KBM-7 (cell line): ENCODE measurements at regions not wholly inside any gene's neighbourhood (a gene's known extent, or its start where the extent isn't known, plus 50 kb on each side); places are given as distances from the start of the nearest gene placed in this dataset.

ENCODE experiments used
- DNase-seq: peaks from one replicate; pipeline ENCODE4 v3.0.0-alpha.2; 2015
- in situ Hi-C: fragments of 300-500 bp; cut with MboI; formaldehyde crosslinking; loops from 2 replicates; pipeline ENCODE4 v1.14.3; 2020; ENCODE audit warnings: low sequenced_read_pairs, low pct_unique_long_range_greater_than_20kb, mixed read lengths

DNA sequence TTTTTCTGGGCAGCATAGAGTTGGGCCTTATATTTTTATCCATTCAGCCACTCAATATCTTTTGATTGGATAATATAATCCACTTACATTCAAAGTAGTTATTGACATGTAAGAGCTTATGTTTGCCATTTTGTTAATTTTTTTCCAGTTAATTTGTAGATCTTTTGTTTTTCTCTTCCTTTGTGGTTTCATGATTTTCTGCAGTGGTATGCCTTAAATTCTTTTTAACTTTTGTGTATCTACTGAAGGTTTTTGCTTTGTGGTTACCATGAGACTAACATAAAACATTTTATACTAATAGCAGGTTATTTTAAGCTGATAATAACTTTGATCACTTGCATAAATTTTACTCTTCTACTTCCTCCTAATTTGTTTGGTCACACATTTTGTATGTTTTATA, 140.8 kb upstream of the GATB start:
- no peak for DNase-seq
- in situ Hi-C loops: no loop called here

DNA sequence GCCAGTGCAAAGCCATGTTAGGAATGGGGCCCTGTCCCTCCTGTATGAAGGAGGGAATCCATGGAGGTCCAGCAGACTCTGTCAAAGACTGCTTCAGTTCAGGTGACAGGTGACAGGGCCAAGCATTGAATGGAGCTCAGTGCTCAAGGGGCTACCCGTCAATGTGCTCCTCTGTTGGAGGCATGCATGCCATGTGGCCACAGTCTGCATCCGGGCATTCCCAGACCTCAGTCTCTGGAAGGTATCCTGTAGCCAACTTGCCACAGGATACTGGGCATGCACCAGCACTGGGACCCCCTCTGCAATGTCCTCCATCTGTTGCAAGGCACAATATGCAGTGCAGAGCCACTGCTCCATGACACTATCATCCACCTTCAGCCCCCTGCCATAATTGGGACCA, 136.1 kb upstream of the GATB start:
- in situ Hi-C loops: no loop called here
- no peak for DNase-seq

DNA sequence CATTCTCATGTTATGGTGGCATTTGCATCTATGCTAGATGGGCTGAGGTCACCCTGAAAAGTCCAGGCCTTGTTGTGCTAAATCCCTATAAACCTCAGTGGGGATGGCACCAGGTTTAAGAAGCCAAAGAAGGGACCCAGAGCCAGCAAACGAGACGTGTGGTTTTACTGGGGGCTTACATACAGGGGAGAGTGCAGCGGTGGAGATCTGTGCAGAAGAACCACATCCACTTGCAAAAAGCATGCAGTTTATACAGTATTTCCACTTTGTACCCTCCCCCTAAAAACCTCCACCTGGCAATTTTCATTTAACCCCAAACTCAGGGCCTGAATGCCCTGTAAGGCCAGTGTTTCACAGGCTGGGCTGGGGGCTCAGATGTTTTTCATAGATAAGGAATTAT, 134.9 kb upstream of the GATB start:
- no peak for DNase-seq
- in situ Hi-C loops: no loop called here

DNA sequence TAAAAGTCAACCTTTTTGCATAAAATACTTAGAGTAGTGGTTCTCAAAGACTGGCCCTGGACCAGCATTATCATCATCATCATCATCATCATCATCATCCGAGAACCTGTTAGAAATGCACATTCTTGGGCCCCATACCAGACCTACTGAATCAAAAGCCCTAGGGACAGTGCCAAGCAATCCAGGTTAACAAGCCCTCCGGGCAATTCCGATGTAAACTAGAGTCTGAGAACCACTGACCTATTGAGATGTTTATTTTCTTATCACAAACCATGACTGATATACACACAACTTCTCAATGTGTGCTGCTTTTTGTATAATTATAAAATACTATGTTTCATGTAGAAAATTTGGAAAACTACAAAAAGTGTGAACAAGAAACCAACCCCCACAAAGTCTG, 133.4 kb upstream of the GATB start:
- DNase-seq: no peak
- in situ Hi-C loops: no loop called here

DNA sequence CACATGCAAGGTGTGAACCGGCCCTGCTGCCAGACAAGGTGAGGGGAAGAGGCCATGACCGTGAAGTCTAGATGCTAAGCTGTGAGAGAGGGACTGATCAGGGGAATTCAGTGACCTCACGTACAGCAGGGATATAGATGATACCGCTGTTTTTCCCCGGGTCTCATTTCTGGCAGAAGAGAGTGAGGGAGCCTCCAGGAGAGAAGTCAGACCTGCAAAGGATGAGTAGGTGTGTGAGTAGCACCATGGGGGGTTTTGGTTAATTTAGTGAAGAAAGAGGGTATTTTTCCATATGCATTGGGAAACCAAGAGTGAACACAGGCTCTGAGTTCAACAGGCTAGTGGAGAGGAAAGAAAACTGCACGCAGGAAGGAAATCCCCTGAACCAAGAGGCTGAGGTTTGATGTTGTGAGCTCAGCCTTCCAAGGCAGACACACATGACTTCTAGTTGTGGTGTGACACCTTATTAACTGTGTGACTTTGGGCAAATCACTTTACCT, 127.6 kb upstream of the GATB start:
- in situ Hi-C loops: no loop called here
- no peak for DNase-seq

DNA sequence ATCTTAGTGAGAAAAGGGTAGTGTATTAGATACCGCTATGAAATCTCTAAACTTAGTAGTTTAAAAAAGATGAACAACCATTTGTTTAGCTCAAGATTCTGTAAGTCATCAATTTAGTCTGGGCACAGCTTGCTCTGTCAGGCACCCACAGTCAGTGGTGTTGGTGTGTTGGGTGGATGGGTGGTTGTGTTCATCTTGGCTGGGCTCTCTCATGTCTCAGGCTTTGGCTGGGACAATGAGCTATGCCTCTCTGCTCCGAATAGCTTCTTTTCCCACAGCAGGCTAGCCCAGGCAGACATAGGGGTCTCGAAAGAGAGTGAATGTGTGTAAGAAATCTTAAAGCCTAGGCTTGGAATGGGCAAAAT, 127.0 kb upstream of the GATB start:
- no peak for DNase-seq
- in situ Hi-C loops: no loop called here

DNA sequence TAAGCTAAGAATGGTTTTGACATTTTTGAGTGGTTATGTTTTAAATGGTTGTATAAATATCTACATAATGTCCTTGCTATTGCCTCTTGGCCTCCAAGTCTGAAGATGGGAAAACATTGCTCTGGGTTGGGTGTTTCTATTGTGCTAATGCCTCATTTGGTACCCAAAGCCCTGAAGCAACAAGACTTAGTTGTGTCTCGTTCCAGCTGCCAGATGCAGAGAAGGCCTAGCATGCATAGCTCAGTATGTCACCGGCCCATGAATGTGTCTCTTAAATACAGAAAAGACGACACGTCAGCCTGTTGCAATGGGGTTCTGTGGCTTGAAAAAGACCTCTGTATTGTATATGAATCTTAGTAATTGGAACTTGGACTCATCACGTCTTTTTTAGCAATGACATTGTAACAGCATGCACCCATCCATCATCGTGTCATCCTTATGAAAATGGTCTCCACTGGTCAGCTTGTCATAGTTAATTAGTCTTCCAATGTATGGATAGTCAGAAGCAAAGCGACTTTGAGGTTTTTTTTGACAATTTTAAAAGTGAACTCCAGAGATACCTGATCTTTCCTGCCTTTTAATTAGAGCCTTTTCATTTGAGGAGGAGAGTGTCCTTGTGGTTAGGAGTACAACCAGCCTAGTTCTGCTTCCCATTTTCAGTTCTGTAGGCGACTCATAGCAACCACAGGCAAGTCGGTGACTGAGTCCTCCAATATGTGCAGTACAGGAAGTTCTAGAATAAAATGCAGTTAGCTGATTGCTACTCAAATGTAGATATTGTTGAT, 126.4 kb upstream of the GATB start:
- DNase-seq: peak; percentile 42
- in situ Hi-C loops: no loop called here

DNA sequence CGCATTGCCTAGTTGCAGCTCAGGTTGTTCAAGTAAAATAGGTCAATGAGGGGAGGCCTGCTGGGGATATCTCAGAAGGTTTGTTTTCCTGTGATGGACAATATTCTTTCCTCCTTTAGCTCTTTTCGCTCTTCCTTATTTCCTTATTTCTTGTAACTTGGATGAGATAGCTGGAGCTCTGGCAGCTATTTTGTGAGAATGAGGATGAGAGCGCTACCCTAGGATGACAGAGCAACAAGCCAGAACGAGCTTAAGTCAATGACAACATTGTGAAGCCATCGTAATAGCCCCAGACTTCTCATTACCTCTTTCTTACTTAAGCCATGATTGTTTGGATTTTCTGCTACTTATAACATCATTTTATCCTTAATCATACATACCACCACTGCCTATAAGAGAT, 124.3 kb upstream of the GATB start:
- DNase-seq: no peak
- in situ Hi-C loops: no loop called here

DNA sequence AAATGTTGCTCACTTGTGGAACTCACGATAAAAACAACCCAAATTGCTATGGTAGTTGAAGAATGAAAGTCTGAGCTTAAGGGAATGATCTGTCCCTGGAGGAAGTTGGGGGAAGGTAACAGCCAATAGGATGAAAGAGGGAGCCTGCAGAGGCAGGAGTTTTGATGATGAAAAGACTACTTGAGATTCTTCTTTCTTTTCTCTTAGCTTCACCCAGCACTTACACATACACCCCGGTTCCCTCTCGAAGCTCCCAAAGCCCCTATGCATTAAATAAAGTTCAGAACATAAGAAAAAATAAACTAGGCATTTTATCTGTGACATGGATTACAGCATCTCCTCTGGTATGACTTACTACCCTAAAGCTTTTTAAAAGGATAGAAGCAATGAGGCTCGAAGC, 122.9 kb upstream of the GATB start:
- in situ Hi-C loops: no loop called here
- no peak for DNase-seq

DNA sequence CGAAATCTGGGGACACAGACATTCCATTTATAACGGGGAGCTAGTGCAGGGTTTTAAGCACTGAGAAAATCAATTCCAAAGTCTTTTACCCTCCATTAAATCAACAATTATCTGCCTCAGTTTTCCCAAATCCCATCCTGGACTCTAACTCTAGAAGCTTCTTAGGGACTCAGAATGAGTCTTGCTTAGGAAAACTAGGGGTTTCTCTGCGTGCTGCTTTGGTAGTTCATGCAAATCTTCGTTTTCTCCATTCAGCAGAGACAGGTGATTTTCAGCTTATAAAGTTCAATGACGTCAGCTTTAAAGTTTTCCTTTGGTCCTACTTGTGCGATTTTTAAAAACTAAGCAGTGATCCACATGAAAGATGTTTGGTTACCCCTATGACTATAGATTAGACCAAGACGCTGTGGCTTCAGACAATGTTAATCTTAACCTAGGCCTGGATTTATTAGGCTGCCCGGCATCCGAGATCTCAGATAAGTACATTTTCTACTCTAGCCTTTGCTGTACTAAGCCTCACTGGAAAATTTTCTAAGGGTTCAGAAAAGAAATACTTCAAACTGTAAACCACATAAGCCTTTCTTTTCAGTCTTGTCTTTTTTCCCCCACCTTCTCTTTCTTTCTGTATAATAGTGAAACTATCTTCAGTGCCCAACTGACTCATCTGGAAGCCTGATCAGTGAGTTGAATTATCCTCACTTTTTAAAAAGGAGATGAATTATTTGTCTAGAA, 121.4 kb upstream of the GATB start:
- in situ Hi-C loops: no loop called here
- DNase-seq: no peak

DNA sequence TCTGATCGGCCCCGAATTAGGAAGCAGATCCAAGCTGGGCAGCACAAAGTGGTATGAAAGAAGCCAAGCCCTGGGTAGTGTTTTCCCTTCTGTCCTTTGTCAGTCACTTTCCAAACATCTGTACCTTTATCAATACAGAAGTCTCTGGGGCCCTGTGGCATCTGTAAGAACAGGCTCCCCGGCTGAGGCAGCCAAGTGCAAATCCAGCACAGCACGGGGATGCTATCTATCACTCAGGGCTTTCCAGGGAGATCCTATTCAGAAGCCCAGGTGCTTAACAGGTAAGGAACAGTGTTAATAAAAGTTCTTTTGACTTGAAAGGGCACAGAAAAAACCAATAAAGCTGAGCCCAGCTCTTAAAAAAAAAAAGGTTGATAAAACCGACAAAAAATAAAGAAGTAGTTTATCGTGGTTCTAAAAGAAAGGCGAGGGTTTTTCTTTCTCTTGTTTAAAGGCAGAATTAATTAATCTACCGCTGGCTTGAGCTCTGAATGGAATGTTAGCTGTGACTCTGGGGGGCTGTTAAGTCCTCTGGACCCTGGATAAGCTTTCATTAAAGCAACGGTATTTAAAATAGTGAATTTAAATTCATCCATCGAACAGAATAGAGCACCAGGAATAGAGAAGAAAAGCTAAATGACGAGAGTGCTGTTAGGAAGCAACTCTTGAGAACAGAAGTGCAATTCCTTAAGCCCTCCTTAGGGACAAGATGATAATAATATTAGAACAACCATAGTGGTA, 119.1 kb upstream of the GATB start:
- in situ Hi-C loops: no loop called here
- DNase-seq: no peak

DNA sequence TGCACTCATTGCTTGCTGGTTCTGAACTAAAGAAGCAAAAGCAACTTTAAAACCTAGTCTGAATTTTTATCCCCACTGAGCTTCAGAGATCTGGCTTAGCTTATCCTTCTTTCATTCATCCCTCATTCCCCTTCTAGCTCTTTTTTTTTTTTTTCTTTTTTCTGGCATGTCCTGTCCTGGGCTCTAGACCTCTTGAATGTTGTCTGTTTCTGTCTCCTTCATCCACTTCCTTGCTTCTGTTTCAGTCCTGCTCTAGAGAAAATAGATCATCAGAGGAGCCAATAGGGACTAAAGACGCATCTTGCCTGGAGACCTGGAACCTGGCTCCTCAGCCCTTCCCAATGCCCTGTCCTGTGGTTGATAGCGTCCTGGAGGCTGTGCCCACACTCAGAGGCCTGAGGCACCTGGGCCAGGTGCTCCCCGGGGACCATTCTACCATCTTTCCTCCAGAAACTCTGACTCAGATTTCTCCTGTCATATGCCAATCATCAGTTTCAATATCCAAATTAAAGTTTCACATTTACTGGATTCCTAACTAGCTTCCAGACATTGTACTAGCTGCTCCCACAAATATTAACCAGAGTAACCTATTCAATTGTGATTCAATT, 115.7 kb upstream of the GATB start:
- in situ Hi-C loops: no loop called here
- DNase-seq: no peak

DNA sequence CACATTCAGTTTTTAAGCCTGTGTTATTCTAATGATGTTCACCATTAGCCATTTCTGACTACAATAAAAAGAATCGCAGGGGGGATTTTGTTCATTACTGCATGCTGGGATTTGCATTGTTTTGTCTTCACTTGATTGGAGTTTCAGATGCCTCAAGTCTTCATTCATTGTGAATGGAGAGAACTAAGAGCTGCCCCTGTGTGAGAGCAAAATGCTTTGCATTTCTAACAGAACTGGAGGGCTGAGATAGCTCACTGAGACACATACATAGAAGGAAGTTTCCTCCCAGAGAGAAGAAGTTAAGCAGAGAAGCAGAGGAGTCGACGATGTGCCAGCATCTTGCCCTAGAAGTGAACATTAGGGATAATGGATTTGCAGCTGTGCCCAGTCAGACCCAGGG, 113.5 kb upstream of the GATB start:
- in situ Hi-C loops: no loop called here
- DNase-seq: no peak

DNA sequence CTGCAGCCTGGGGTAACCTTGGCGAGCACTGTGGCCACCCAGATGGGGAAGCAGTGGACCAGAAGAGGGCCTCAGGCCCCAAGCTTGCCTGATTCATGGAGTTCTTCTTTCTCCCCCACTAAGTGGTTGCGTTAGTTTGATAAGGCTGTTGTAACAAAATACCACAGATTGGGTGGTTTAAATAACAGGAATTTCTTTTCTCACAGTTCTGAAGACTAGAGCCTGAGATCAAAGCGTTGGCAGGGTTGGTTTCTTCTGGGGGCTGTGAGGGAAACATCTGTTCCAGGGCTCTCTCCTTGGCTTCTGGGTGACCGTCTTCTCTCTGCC, 105.7 kb upstream of the GATB start:
- no peak for DNase-seq
- in situ Hi-C loops: no loop called here

DNA sequence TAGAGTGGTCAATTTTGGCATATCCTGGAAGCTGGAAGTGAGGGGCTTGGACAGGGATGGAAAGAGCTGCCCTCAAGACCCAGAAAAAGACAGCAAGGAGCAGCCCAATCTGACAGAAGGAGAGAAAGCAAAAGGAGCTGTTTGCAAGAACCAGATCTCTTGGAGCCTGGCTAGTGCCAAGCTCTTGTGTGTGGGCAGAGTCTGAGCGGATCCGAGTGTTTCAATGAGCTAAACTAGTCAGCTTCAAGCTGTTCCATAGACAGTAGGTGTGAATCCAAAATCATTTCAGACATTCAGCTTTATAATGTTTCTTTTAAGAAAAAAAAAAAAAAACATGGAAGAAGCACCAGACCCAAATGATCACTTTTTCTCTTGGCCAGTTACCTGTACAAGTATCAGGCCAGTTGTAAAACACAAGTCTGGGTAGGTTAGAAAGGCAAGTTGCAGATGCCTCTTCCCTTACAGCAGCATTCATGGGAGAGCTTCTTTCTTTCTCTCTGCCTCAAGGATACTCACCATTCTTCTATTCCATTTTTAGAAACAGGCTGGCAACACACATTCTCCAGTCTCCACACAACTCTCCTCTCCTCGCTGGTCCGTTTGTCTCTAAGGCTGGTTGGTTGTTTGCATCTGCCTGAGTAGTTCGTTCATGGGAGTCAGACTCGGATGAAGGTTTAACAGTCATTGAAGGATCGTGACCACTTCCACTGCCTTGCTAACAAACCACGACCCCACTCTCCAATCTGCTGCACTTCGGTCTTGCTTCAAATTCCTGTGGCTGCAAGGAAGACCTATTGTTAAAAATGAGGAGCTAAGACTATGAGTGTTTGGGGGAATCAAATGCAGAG, 105.2 kb upstream of the GATB start:
- in situ Hi-C loops: no loop called here
- DNase-seq: no peak

DNA sequence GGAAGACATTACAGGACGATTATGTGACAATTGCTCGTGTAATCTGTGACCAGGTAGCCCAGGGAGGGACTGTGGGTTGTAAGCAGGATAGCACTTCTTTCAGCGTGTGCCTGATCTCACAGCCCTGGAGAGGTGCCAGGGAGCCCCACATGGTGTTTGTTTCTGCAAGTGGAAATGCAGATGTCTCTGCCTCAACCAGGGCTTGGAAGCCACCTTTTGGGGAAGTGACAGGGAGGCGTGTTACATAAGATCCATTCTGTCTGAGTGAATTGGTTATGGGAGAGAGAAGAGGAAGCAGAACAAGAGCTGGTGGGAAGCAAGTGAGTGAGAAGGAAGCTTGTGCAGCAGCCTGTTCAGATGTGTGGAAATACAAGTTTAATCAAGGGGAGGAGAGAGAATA, 104.5 kb upstream of the GATB start:
- peak; percentile 88 for DNase-seq
- in situ Hi-C loops: no loop called here

DNA sequence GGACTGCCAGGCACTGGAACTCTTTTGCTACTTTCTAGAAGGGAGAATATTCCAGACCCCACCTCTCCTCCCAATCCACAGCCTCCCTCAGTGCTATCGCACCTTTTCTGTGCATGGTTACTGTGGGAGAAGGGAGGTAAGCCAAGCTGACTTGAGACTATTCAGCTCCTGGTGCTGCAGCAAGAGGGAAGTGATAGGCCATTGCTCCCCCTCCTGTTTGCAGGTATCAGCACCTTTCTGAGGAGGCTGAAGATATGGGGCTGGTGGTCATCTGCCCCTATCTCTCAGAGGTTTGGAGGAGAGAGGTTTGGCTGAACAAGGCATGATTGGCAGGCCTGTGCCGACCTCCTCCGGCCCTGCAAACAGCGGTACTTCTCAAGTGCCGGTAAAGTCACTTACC, 103.3 kb upstream of the GATB start:
- no peak for DNase-seq
- in situ Hi-C loops: no loop called here

DNA sequence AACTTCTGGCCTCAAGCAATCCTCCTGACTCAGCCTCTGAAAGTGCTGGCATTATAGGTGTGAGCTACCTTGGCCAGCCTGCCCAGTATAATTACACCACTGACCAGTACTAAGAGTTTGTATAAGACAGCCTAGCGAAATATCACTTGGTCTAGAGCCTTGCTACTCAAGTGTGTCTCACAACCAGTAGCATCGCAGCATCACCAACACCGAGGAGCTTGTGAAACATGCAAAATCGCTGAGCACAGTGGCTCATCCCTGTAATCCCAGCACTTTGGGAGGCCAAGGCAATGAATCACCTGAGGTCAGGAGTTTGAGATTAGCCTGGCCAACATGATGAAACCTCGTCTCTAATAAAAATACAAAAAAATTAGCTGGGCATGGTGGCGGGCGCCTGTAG, 102.0 kb upstream of the GATB start:
- no peak for DNase-seq
- in situ Hi-C loops: no loop called here

DNA sequence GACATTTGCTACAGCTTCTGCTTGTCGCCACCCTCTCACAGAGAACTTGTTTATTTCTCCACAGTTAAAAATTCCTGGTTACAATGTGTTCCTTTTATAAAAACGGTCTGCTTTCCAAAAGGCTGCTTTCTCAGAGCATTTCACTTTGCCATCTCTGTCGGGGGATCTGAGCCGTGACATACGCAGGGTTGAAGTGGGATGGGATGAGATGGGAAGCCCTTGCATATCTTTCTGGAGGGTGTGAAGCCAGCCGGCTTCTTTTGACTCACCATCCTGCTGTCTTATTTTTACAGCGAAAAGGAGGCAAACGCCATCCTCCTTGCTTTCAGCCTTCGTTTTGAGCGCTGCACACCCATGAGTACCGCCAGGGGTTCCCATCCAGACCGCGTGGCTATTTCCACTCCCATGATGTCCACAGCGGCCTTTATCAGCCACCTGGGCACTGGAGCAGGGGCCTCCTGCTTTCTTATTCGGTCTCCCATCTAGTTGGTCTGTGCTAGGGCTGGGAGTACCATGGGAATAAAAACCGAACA, 99.8 kb upstream of the GATB start:
- no peak for DNase-seq
- in situ Hi-C loops: no loop called here
